ENCODE measurements at regions not wholly inside any gene's neighbourhood (a gene's known extent, or its start where the extent isn't known, plus 50 kb on each side); places are given as distances from the start of the nearest gene placed in this dataset.

- H3K36me3 Mint-ChIP-seq (ENCODE audit: low read depth) = no peaks in the 10 kb centered on the region
- peaks cover 5% of the 10 kb centered on the region for H3K9me3 Mint-ChIP-seq (ENCODE audit: insufficient read depth)
- CTCF ChIA-PET = no interaction called here
- H3K27ac Mint-ChIP-seq = no peak overlapping the region
- no peak overlapping the region for H3K4me3 Mint-ChIP-seq
- no peak for DNase-seq
- H3K4me1 Mint-ChIP-seq (ENCODE audit: low read depth) = no peaks in the 10 kb centered on the region
- no peaks in the 10 kb centered on the region for H3K27me3 Mint-ChIP-seq (ENCODE audit: low read depth)
- POLR2A ChIA-PET = no interaction called here
- ATAC-seq = no peak
Observed at GRCh38 chr10:109200646-109201045, 722.7 kb downstream of the XPNPEP1 start.

- Mint-ChIP-seq H3K27ac (no peak overlapping the region), H3K4me3 (no peak overlapping the region), H3K27me3 (ENCODE audit: low read depth) (no peaks in the 10 kb centered on the region), H3K9me3 (ENCODE audit: insufficient read depth) (peaks cover 10% of the 10 kb centered on the region), H3K36me3 (ENCODE audit: low read depth) (no peaks in the 10 kb centered on the region), H3K4me1 (ENCODE audit: low read depth) (no peaks in the 10 kb centered on the region)
- DNase-seq (no peak), ATAC-seq (no peak)
- ChIA-PET POLR2A (no interaction called here), CTCF (no interaction called here)
Observed at GRCh38 chr10:109191823-109192222, 731.5 kb downstream of the XPNPEP1 start.

GRCh38 chr10:109191341-109191740 is 732.0 kb downstream of the XPNPEP1 start:
- no peak overlapping the region for H3K27ac Mint-ChIP-seq
- ChIA-PET CTCF (no interaction called here), POLR2A (no interaction called here)
- no peaks in the 10 kb centered on the region for H3K27me3 Mint-ChIP-seq (ENCODE audit: low read depth)
- peaks cover 15% of the 10 kb centered on the region for H3K9me3 Mint-ChIP-seq (ENCODE audit: insufficient read depth)
- DNase-seq (no peak), ATAC-seq (no peak)
- no peaks in the 10 kb centered on the region for H3K4me1 Mint-ChIP-seq (ENCODE audit: low read depth)
- H3K4me3 Mint-ChIP-seq = no peak overlapping the region
- H3K36me3 Mint-ChIP-seq (ENCODE audit: low read depth) = no peaks in the 10 kb centered on the region

- H3K4me1 Mint-ChIP-seq (ENCODE audit: low read depth) = no peaks in the 10 kb centered on the region
- no peaks in the 10 kb centered on the region for H3K27me3 Mint-ChIP-seq (ENCODE audit: low read depth)
- peaks cover 27% of the 10 kb centered on the region for H3K9me3 Mint-ChIP-seq (ENCODE audit: insufficient read depth)
- H3K36me3 Mint-ChIP-seq (ENCODE audit: low read depth) = no peaks in the 10 kb centered on the region
- ATAC-seq (no peak), DNase-seq (no peak)
- H3K27ac Mint-ChIP-seq = no peak overlapping the region
- ChIA-PET POLR2A (no interaction called here), CTCF (no interaction called here)
- H3K4me3 Mint-ChIP-seq = no peak overlapping the region
Observed at GRCh38 chr10:109187677-109188076, 735.6 kb downstream of the XPNPEP1 start.

GRCh38 chr10:109183366-109183765 is 739.9 kb downstream of the XPNPEP1 start:
- no peaks in the 10 kb centered on the region for H3K27me3 Mint-ChIP-seq (ENCODE audit: low read depth)
- no peak overlapping the region for H3K27ac Mint-ChIP-seq
- POLR2A ChIA-PET = no interaction called here
- DNase-seq (no peak), ATAC-seq (no peak)
- no peak overlapping the region for H3K4me3 Mint-ChIP-seq
- CTCF ChIA-PET = no interaction called here
- H3K4me1 Mint-ChIP-seq (ENCODE audit: low read depth) = no peaks in the 10 kb centered on the region
- no peaks in the 10 kb centered on the region for H3K36me3 Mint-ChIP-seq (ENCODE audit: low read depth)
- peaks cover 19% of the 10 kb centered on the region for H3K9me3 Mint-ChIP-seq (ENCODE audit: insufficient read depth)

GRCh38 chr10:109178591-109178990 is 744.7 kb downstream of the XPNPEP1 start:
- CTCF ChIA-PET = no interaction called here
- no peak overlapping the region for H3K4me3 Mint-ChIP-seq
- no peak for DNase-seq
- POLR2A ChIA-PET = no interaction called here
- H3K36me3 Mint-ChIP-seq (ENCODE audit: low read depth) = no peaks in the 10 kb centered on the region
- peaks cover 3% of the 10 kb centered on the region for H3K9me3 Mint-ChIP-seq (ENCODE audit: insufficient read depth)
- no peaks in the 10 kb centered on the region for H3K4me1 Mint-ChIP-seq (ENCODE audit: low read depth)
- no peaks in the 10 kb centered on the region for H3K27me3 Mint-ChIP-seq (ENCODE audit: low read depth)
- ATAC-seq = no peak
- no peak overlapping the region for H3K27ac Mint-ChIP-seq

GRCh38 chr10:109174526-109174925 is 748.8 kb downstream of the XPNPEP1 start:
- H3K9me3 Mint-ChIP-seq (ENCODE audit: insufficient read depth) = peaks cover 3% of the 10 kb centered on the region
- no peak overlapping the region for H3K4me3 Mint-ChIP-seq
- H3K4me1 Mint-ChIP-seq (ENCODE audit: low read depth) = no peaks in the 10 kb centered on the region
- DNase-seq (no peak), ATAC-seq (no peak)
- ChIA-PET POLR2A (no interaction called here), CTCF (interaction anchor here (0.5 kb wide), 1 partner anchor 158 kb away, joined by 3 read pairs; no protein-coding TSS in a partner anchor)
- H3K36me3 Mint-ChIP-seq (ENCODE audit: low read depth) = no peaks in the 10 kb centered on the region
- no peaks in the 10 kb centered on the region for H3K27me3 Mint-ChIP-seq (ENCODE audit: low read depth)
- H3K27ac Mint-ChIP-seq = no peak overlapping the region

GRCh38 chr10:109173937-109174336 is 749.4 kb downstream of the XPNPEP1 start:
- ATAC-seq = no peak
- Mint-ChIP-seq H3K4me1 (ENCODE audit: low read depth) (no peaks in the 10 kb centered on the region), H3K4me3 (no peak overlapping the region), H3K27me3 (ENCODE audit: low read depth) (no peaks in the 10 kb centered on the region), H3K9me3 (ENCODE audit: insufficient read depth) (peaks cover 3% of the 10 kb centered on the region), H3K36me3 (ENCODE audit: low read depth) (no peaks in the 10 kb centered on the region), H3K27ac (no peak overlapping the region)
- no peak for DNase-seq
- ChIA-PET POLR2A (no interaction called here), CTCF (no interaction called here)

- Mint-ChIP-seq H3K4me1 (ENCODE audit: low read depth) (no peaks in the 10 kb centered on the region), H3K27me3 (ENCODE audit: low read depth) (no peaks in the 10 kb centered on the region), H3K36me3 (ENCODE audit: low read depth) (no peaks in the 10 kb centered on the region), H3K4me3 (no peak overlapping the region), H3K27ac (no peak overlapping the region), H3K9me3 (ENCODE audit: insufficient read depth) (peaks cover 3% of the 10 kb centered on the region)
- ChIA-PET POLR2A (no interaction called here), CTCF (no interaction called here)
- DNase-seq (no peak), ATAC-seq (no peak)
Observed at GRCh38 chr10:109173121-109173520, 750.2 kb downstream of the XPNPEP1 start.

- Mint-ChIP-seq H3K4me1 (ENCODE audit: low read depth) (no peaks in the 10 kb centered on the region), H3K9me3 (ENCODE audit: insufficient read depth) (peaks cover 11% of the 10 kb centered on the region), H3K27ac (no peak overlapping the region), H3K36me3 (ENCODE audit: low read depth) (no peaks in the 10 kb centered on the region), H3K4me3 (no peak overlapping the region), H3K27me3 (ENCODE audit: low read depth) (no peaks in the 10 kb centered on the region)
- DNase-seq = no peak
- ATAC-seq = no peak
- ChIA-PET CTCF (no interaction called here), POLR2A (no interaction called here)
Observed at GRCh38 chr10:109166935-109167334, 756.4 kb downstream of the XPNPEP1 start.

GRCh38 chr10:109159351-109159750 is 764.0 kb downstream of the XPNPEP1 start:
- Mint-ChIP-seq H3K9me3 (ENCODE audit: insufficient read depth) (peaks cover 14% of the 10 kb centered on the region), H3K36me3 (ENCODE audit: low read depth) (no peaks in the 10 kb centered on the region), H3K4me1 (ENCODE audit: low read depth) (no peaks in the 10 kb centered on the region), H3K27ac (no peak overlapping the region), H3K27me3 (ENCODE audit: low read depth) (no peaks in the 10 kb centered on the region), H3K4me3 (no peak overlapping the region)
- CTCF ChIA-PET = no interaction called here
- no peak for DNase-seq
- no peak for ATAC-seq
- POLR2A ChIA-PET = no interaction called here

- no peaks in the 10 kb centered on the region for H3K4me1 Mint-ChIP-seq (ENCODE audit: low read depth)
- peaks cover 4% of the 10 kb centered on the region for H3K9me3 Mint-ChIP-seq (ENCODE audit: insufficient read depth)
- DNase-seq (no peak), ATAC-seq (no peak)
- no peak overlapping the region for H3K27ac Mint-ChIP-seq
- H3K27me3 Mint-ChIP-seq (ENCODE audit: low read depth) = no peaks in the 10 kb centered on the region
- ChIA-PET POLR2A (no interaction called here), CTCF (no interaction called here)
- no peaks in the 10 kb centered on the region for H3K36me3 Mint-ChIP-seq (ENCODE audit: low read depth)
- no peak overlapping the region for H3K4me3 Mint-ChIP-seq
Observed at GRCh38 chr10:109156396-109156795, 766.9 kb downstream of the XPNPEP1 start.

- Mint-ChIP-seq H3K36me3 (ENCODE audit: low read depth) (no peaks in the 10 kb centered on the region), H3K27ac (no peak overlapping the region), H3K4me1 (ENCODE audit: low read depth) (no peaks in the 10 kb centered on the region), H3K4me3 (no peak overlapping the region), H3K27me3 (ENCODE audit: low read depth) (no peaks in the 10 kb centered on the region), H3K9me3 (ENCODE audit: insufficient read depth) (no peaks in the 10 kb centered on the region)
- POLR2A ChIA-PET = no interaction called here
- ATAC-seq = no peak
- CTCF ChIA-PET = no interaction called here
- no peak for DNase-seq
Observed at GRCh38 chr10:109149666-109150350, 773.5 kb downstream of the XPNPEP1 start.

All from activated CD8-positive, alpha-beta T cell treated with anti-CD3 and anti-CD28 coated beads, Interleukin-2, amount 10 ng/mL, durations not matched to agents 7 days and 5 days (primary cell).